VCaP (cell line): ENCODE measurements at regions not wholly inside any gene's neighbourhood (a gene's known extent, or its start where the extent isn't known, plus 50 kb on each side); places are given as distances from the start of the nearest gene placed in this dataset.

Experiments used
- H3K27ac ChIP-seq: fragments of 450-650 bp; 2 replicates; pipeline ENCODE4 v1.5.1; 2017
- CTCF ChIP-seq: fragments of 450-650 bp; conservative IDR thresholded peaks from 2 replicates; pipeline ENCODE4 v1.5.1; 2017; ENCODE audit warnings: mild to moderate bottlenecking, moderate library complexity

- H3K27ac ChIP-seq: no peak overlapping the region
- no peak for TF ChIP-seq CTCF
These were observed 183.7 kb upstream of the STXBP6 start for GRCh38 chr14:25233613-25234012.

GRCh38 chr14:25231004-25231403 lies 181.1 kb upstream of the STXBP6 start:
- no peak for TF ChIP-seq CTCF
- peak overlapping the region; percentile 72 for H3K27ac ChIP-seq

GRCh38 chr14:25226214-25226613 lies 176.3 kb upstream of the STXBP6 start:
- TF ChIP-seq CTCF: no peak
- no peak overlapping the region for H3K27ac ChIP-seq

- peak overlapping the region; percentile 49 for H3K27ac ChIP-seq
- TF ChIP-seq CTCF: no peak
These were observed 172.3 kb upstream of the STXBP6 start for GRCh38 chr14:25222256-25222655.

GRCh38 chr14:25220514-25220913 lies 170.6 kb upstream of the STXBP6 start:
- H3K27ac ChIP-seq: no peak overlapping the region
- no peak for TF ChIP-seq CTCF

- TF ChIP-seq CTCF: no peak
These were observed 165.7 kb upstream of the STXBP6 start for GRCh38 chr14:25215607-25216006.

GRCh38 chr14:25197885-25198284 lies 147.9 kb upstream of the STXBP6 start:
- no peak for TF ChIP-seq CTCF
- H3K27ac ChIP-seq: no peak overlapping the region

More at GRCh38 chr14:25215607-25216006, 165.7 kb upstream of the STXBP6 start:
- no peak overlapping the region for H3K27ac ChIP-seq

- no peak overlapping the region for H3K27ac ChIP-seq
- no peak for TF ChIP-seq CTCF
These were observed 130.3 kb upstream of the STXBP6 start for GRCh38 chr14:25180221-25180620.
